Stomach (tissue), 4 donors: ENCODE measurements at regions not wholly inside any gene's neighbourhood (a gene's known extent, or its start where the extent isn't known, plus 50 kb on each side); places are given as distances from the start of the nearest gene placed in this dataset.

Source experiments
- EP300 ChIP-seq: sonication (generic); formaldehyde crosslinking; IDR thresholded peaks from one replicate; pipeline ENCODE4 v1.6.1; 2017; ENCODE audit warnings: antibody characterized with exemption
- POLR2A ChIP-seq, 4 donors: fragments of 450-650 bp; IDR thresholded peaks; one replicate each; pipeline ENCODE4 v1.6.1; 2016; ENCODE audit warnings: antibody characterized with exemption in 4 of 4, control low read depth in 2 of 4, mild to moderate bottlenecking in 1 of 4, moderate library complexity in 1 of 4
- TF ChIP-seq, protein P1 (sequence below), 7 experiments: fragments of 450-650 bp in 4 of 7; fragments of 200-600 bp in 3 of 7; sonication (generic) in 3 of 7; IDR thresholded peaks; one replicate each; pipeline ENCODE4 v1.5.1; 2016 to 2019; ENCODE audit warnings: antibody characterized with exemption in 7 of 7, control low read depth in 2 of 7, mild to moderate bottlenecking in 1 of 7

GRCh38 chr4:153107246-153107645, 97.0 kb upstream of the TRIM2 start:
- TF ChIP-seq, protein P1, sequence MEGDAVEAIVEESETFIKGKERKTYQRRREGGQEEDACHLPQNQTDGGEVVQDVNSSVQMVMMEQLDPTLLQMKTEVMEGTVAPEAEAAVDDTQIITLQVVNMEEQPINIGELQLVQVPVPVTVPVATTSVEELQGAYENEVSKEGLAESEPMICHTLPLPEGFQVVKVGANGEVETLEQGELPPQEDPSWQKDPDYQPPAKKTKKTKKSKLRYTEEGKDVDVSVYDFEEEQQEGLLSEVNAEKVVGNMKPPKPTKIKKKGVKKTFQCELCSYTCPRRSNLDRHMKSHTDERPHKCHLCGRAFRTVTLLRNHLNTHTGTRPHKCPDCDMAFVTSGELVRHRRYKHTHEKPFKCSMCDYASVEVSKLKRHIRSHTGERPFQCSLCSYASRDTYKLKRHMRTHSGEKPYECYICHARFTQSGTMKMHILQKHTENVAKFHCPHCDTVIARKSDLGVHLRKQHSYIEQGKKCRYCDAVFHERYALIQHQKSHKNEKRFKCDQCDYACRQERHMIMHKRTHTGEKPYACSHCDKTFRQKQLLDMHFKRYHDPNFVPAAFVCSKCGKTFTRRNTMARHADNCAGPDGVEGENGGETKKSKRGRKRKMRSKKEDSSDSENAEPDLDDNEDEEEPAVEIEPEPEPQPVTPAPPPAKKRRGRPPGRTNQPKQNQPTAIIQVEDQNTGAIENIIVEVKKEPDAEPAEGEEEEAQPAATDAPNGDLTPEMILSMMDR (IDR thresholded peaks at IDR 0.05) = no peak
- no peak for TF ChIP-seq EP300
- TF ChIP-seq POLR2A (IDR thresholded peaks at IDR 0.05) = no peak
